HUES48 (cell line): ENCODE measurements at regions not wholly inside any gene's neighbourhood (a gene's known extent, or its start where the extent isn't known, plus 50 kb on each side); places are given as distances from the start of the nearest gene placed in this dataset.

ENCODE experiments used
- H3K27ac ChIP-seq: one replicate; pipeline ENCODE4 v1.7.0; 2013; ENCODE audit warnings: low read depth, low read length, inconsistent platforms
- H3K27me3 ChIP-seq: 2 replicates; pipeline ENCODE4 v1.6.1; 2013; ENCODE audit warnings: mild to moderate bottlenecking, low read length; ENCODE audit not compliant: control insufficient read depth, insufficient read depth
- H3K36me3 ChIP-seq: 2 replicates; pipeline ENCODE4 v1.6.1; 2013; ENCODE audit warnings: low read length; ENCODE audit not compliant: control insufficient read depth, insufficient read depth
- H3K4me1 ChIP-seq: 2 replicates; pipeline ENCODE4 v1.6.1; 2013; ENCODE audit warnings: mild to moderate bottlenecking, low read length; ENCODE audit not compliant: control insufficient read depth, insufficient read depth
- H3K4me3 ChIP-seq: 2 replicates; pipeline ENCODE4 v1.5.1; 2013; ENCODE audit warnings: mild to moderate bottlenecking, low read depth, low read length
- H3K9ac ChIP-seq: 2 replicates; pipeline ENCODE4 v1.6.1; 2013; ENCODE audit warnings: mild to moderate bottlenecking, low read depth, low read length, moderate library complexity
- H3K9me3 ChIP-seq: 2 replicates; pipeline ENCODE4 v1.6.1; 2013; ENCODE audit warnings: low read length; ENCODE audit not compliant: control insufficient read depth, insufficient read depth

DNA sequence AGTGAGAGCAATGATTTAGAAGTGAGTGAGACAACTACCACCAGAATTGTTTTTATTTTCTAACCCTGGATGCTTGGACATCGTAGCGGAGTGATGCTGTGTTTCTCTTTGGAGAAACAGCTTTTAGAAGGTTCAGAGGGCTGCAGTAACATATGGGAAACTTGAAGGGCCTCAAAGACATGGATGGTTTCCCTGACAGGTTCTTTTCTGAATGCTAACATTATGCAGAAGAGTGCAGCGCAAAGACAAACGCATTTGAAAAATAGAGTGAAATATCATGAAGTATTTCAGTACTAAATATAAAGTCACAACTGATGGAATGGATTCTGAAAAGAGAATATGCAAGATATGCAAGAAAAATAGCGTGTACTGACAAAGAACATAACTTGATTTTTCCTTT lies 385.1 kb upstream of the DSEL start:
- Histone ChIP-seq H3K27ac (no peak overlapping the region), H3K27me3 (no peaks in the 10 kb centered on the region), H3K9ac (no peak overlapping the region), H3K36me3 (no peaks in the 10 kb centered on the region), H3K4me1 (no peaks in the 10 kb centered on the region), H3K9me3 (no peaks in the 10 kb centered on the region), H3K4me3 (no peak overlapping the region)

DNA sequence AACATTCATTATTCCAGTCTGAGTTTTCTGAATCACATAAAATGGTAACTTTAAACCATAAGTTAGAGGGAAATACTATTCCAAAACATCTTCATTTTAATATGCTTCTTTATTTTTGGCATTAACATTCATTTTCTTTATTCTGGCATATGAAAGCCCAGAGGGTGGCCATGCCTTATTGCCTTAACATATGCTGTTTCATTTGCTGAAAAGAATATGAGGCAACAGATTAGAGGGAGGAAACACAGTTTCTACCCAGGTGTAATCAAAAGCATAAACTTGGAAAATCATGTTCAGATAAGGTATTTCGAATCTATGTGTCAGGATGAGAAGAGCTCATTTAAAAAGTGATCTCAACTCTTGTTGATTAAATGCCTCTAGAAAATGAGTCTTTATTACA lies 379.9 kb upstream of the DSEL start:
- Histone ChIP-seq H3K9me3 (no peaks in the 10 kb centered on the region), H3K4me1 (no peaks in the 10 kb centered on the region), H3K27me3 (no peaks in the 10 kb centered on the region), H3K4me3 (no peak overlapping the region), H3K27ac (no peak overlapping the region), H3K9ac (no peak overlapping the region), H3K36me3 (no peaks in the 10 kb centered on the region)

DNA sequence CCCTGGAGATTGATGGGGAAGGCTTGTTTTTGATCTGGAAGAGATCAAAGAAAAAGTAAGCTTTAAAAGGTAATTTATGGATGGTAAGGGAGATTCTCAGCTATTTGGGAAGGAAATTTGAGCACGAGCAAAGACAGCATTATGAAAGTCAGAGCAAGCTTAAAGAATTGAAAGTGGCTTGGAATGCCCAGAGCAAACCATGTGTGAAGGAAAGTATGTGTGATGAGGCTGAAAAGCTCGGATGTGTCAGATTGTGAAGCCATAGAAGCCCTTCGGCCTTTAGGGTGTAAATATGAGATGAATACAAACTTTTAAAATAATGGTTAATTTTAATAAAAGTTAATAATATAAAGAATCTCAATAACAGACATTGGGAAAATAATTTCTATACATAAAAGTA lies 377.4 kb upstream of the DSEL start:
- H3K27ac ChIP-seq = no peak overlapping the region
- H3K9me3 ChIP-seq = no peaks in the 10 kb centered on the region
- no peaks in the 10 kb centered on the region for H3K36me3 ChIP-seq
- no peaks in the 10 kb centered on the region for H3K4me1 ChIP-seq
- H3K9ac ChIP-seq = no peak overlapping the region
- H3K27me3 ChIP-seq = no peaks in the 10 kb centered on the region
- no peak overlapping the region for H3K4me3 ChIP-seq

DNA sequence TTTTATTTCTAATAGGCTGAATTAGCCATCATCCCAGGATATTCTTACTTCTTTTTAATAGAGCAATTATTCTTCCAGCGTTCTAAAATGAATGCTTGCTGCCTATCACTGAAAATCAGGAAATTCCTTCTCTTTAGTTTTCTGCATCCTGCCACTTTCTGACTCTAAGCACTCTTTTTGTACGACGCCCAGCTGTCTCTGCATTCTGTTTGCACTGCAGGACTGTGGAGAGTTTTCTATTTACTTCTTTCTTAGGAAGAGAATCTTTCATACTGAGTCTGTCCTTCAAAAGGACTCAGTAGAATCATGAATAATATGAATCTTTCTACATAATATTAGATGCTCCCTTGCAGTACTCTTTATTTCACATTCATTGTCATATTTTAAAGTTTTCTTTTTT lies 360.4 kb upstream of the DSEL start:
- Histone ChIP-seq H3K4me3 (no peak overlapping the region), H3K27me3 (no peaks in the 10 kb centered on the region), H3K9me3 (no peaks in the 10 kb centered on the region), H3K27ac (no peak overlapping the region), H3K9ac (no peak overlapping the region), H3K4me1 (0 out of 2 replicates have a peak, but pooled peaks cover 5% of the 10 kb centered on the region), H3K36me3 (no peaks in the 10 kb centered on the region)

DNA sequence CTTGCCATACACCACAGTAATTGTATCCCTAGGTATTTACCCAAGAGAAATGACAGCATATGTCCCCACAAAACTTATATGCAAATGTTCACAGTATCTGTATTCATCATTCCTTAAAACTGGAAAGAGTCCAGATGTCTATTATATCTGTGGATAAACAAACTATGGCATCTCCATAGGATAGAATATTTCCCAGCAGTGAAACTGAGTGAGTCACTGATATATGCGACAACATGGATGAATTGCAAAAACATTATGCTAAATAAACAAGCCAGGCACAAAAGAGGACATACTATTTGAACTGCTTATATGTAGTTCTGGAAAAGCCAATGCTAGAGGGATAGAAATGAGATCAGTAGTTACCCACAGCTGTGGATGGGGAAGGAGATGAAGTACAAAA lies 359.4 kb upstream of the DSEL start:
- Histone ChIP-seq H3K4me3 (no peak overlapping the region), H3K27me3 (no peaks in the 10 kb centered on the region), H3K9me3 (no peaks in the 10 kb centered on the region), H3K27ac (no peak overlapping the region), H3K9ac (no peak overlapping the region), H3K36me3 (no peaks in the 10 kb centered on the region), H3K4me1 (0 out of 2 replicates have a peak, but pooled peaks cover 5% of the 10 kb centered on the region)

DNA sequence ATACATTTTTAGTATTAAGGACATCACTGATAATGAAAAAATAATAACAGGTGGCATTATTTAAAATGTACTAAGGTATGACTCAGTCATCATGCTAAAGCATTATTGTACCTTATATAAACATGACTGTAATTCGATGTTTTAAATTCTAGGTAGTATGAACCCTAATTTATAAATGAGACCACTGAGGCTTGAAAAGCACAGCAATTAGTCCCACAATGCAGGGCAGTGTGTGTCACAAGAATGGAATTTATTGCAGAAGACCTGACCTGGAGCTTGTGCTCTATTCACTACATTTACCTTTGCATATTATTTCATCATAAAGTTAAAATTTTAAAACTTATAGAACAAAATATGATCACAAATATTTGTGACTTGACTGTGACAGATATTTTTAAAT lies 358.5 kb upstream of the DSEL start:
- Histone ChIP-seq H3K4me3 (no peak overlapping the region), H3K9ac (no peak overlapping the region), H3K4me1 (0 out of 2 replicates have a peak, but pooled peaks cover 5% of the 10 kb centered on the region), H3K27me3 (no peaks in the 10 kb centered on the region), H3K27ac (no peak overlapping the region), H3K36me3 (no peaks in the 10 kb centered on the region), H3K9me3 (no peaks in the 10 kb centered on the region)

DNA sequence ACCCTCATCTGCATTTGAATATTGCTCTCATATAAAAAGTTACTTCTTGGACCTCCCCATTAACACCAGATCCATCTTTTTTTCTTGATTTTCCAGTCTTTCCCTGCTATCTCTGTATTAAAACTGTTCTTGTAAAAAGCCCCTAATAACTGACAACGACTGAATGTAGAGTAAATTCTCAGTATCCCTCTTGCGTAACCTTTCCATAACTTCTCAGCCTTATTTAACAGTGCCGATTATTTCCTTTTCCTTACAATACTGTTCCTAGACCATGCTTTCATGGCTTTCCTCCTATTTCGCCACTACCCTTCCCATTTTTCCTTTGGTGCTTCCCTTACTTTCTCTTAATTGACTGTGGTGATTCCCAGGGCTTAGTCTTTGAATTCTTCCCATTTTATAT lies 348.9 kb upstream of the DSEL start:
- Histone ChIP-seq H3K4me1 (no peaks in the 10 kb centered on the region), H3K4me3 (no peak overlapping the region), H3K27me3 (no peaks in the 10 kb centered on the region), H3K9ac (no peak overlapping the region), H3K36me3 (no peaks in the 10 kb centered on the region), H3K27ac (no peak overlapping the region), H3K9me3 (no peaks in the 10 kb centered on the region)

DNA sequence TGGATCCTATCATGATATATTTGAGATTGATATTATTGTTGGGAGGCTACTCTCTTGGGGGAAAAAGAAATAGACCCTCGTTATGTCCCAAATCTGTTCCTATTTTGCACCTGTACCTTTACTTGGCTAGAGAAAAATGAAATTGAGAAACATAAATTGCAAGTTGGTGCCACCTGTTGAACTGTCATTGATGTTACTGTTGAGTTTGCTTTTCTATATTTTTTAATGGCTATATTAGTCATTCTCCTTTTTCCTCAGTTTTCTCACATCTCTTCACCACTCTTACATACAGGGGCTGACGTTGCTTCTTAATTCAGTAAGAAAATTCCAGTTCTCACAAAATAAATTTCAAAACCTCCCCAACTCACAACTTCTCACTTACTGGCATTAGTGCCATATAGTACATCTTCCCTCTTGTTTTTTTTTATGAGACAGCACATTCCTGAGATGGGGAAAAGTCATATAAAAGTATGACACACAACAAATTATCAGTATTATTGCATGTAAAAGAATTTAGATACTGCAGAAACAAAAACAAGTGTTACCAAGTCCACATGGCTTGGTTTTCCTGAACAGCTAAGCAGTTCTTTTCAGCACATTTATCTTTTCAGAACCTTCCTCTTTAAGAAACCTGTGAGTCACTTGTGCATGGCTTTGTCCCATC lies 348.3 kb upstream of the DSEL start:
- Histone ChIP-seq H3K27me3 (no peaks in the 10 kb centered on the region), H3K4me1 (no peaks in the 10 kb centered on the region), H3K9me3 (no peaks in the 10 kb centered on the region), H3K36me3 (no peaks in the 10 kb centered on the region), H3K4me3 (no peak overlapping the region), H3K9ac (no peak overlapping the region), H3K27ac (no peak overlapping the region)

DNA sequence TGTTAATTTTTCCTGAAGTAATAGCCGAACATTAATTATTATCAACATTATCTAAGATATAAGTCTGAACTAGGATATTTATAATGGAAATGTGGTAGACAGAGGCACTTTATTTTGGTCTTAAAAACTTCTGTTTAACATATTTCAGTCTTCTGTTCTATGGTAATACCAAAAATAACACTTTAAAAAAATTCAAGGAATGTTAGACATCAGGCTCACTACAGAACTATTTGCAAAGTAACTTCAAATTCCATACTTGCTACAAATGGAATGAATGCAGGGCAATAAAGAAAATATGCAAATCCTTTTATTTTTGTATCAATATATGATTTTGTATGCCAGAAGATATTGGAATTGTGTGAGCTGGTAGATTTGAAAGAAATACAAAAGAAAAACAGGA lies 345.5 kb upstream of the DSEL start:
- Histone ChIP-seq H3K27me3 (no peaks in the 10 kb centered on the region), H3K9ac (no peak overlapping the region), H3K27ac (no peak overlapping the region), H3K4me1 (no peaks in the 10 kb centered on the region), H3K36me3 (no peaks in the 10 kb centered on the region), H3K9me3 (0 out of 2 replicates have a peak, but pooled peaks cover 3% of the 10 kb centered on the region), H3K4me3 (no peak overlapping the region)

DNA sequence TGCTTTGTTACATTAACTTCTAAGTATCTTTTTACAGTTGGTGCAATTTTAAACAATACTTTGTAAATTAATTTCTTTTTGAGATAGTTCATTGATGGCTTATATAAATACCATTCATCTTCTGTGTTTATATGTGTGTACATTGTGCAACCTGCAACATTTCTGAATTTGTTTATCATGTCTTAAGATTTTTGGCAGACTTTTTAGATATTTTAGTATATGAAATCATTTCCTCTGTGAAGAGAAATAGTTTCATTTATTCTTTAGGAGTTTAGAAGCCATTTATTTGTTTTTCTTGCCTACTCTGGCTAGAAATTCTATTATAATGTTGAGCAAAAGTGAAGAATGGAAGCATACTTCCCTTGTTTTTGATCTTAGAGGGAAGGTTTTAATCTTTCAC lies 337.8 kb upstream of the DSEL start:
- Histone ChIP-seq H3K9me3 (0 out of 2 replicates have a peak, but pooled peaks cover 3% of the 10 kb centered on the region), H3K4me3 (no peak overlapping the region), H3K4me1 (no peaks in the 10 kb centered on the region), H3K9ac (no peak overlapping the region), H3K36me3 (no peaks in the 10 kb centered on the region), H3K27me3 (no peaks in the 10 kb centered on the region), H3K27ac (no peak overlapping the region)

DNA sequence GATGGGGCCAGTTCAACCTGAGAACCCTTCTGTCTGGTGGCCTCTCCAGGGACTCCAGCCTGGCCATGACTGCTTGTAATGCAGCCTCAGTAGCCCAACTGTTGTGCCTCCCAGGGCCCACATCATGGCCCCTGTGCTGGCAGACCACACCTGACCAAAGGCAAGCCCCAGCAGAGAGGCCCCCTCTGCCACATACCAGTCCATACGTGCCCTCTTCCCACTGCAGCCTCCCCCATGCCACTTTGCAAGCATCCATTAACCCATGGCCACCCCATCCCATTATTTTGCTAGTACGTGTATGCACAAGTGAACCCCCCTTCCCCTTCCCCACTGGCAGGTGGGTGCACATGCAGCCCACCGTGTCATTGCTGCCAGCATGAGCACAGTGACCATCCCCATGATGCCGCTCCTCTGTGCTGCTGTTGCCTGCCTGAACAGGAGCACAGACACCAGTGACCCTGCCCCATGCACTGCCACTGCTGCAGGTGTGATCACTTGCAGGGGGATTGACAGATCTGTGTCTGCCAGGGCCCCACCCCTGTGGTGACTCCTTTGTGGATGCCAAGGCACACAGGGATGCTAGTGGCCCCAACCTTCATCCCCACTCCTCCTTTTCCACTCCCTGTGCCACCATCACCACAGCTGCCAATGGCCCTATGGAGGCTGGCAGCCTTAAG lies 330.0 kb upstream of the DSEL start:
- Histone ChIP-seq H3K27me3 (no peaks in the 10 kb centered on the region), H3K9ac (no peak overlapping the region), H3K4me1 (no peaks in the 10 kb centered on the region), H3K36me3 (no peaks in the 10 kb centered on the region), H3K9me3 (no peaks in the 10 kb centered on the region), H3K4me3 (no peak overlapping the region), H3K27ac (no peak overlapping the region)
